Astrocyte of the spinal cord (primary cell): ENCODE measurements at regions not wholly inside any gene's neighbourhood (a gene's known extent, or its start where the extent isn't known, plus 50 kb on each side); places are given as distances from the start of the nearest gene placed in this dataset.

Source experiments
- DNase-seq: peaks from one replicate; pipeline ENCODE4 v3.0.0; 2011; ENCODE audit warnings: low read depth, low spot score
- H3K4me3 ChIP-seq: 2 replicates; pipeline ENCODE4 v1.5.1; 2011; ENCODE audit warnings: low read depth, mild to moderate bottlenecking, low read length, moderate library complexity
- in situ Hi-C: cut with HindIII; loops from 2 replicates; pipeline ENCODE4 v1.10.0; 2017; ENCODE audit warnings: low sequenced_read_pairs
- TF ChIP-seq, protein P1 (sequence below): IDR thresholded peaks from 2 replicates; pipeline ENCODE4 v1.5.1; 2012; ENCODE audit warnings: low read depth, mild to moderate bottlenecking, low read length, inconsistent platforms

DNA sequence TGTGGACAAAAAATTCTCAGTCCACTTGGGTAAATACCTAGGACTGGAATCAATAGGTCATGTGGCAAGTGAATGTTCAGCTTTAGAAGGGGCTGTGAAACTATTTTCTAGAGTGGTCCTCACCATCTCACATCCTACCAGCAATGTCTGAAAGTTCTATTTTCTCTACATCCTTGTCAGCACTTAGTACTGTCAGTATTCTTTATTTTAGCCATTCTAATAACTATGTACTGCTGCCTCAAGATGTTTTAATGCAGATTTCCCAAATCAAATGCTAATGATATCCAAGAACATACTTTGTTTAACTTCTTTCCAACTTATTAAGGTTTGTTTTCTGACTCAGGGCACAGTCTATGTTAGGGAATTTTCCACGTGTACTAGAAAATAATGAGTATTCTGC lies 317.0 kb downstream of the BRD1 start:
- TF ChIP-seq, protein P1, sequence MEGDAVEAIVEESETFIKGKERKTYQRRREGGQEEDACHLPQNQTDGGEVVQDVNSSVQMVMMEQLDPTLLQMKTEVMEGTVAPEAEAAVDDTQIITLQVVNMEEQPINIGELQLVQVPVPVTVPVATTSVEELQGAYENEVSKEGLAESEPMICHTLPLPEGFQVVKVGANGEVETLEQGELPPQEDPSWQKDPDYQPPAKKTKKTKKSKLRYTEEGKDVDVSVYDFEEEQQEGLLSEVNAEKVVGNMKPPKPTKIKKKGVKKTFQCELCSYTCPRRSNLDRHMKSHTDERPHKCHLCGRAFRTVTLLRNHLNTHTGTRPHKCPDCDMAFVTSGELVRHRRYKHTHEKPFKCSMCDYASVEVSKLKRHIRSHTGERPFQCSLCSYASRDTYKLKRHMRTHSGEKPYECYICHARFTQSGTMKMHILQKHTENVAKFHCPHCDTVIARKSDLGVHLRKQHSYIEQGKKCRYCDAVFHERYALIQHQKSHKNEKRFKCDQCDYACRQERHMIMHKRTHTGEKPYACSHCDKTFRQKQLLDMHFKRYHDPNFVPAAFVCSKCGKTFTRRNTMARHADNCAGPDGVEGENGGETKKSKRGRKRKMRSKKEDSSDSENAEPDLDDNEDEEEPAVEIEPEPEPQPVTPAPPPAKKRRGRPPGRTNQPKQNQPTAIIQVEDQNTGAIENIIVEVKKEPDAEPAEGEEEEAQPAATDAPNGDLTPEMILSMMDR, result no peak
- in situ Hi-C loops, result no loop called here
- no peak overlapping the region for H3K4me3 ChIP-seq
- no peak for DNase-seq

DNA sequence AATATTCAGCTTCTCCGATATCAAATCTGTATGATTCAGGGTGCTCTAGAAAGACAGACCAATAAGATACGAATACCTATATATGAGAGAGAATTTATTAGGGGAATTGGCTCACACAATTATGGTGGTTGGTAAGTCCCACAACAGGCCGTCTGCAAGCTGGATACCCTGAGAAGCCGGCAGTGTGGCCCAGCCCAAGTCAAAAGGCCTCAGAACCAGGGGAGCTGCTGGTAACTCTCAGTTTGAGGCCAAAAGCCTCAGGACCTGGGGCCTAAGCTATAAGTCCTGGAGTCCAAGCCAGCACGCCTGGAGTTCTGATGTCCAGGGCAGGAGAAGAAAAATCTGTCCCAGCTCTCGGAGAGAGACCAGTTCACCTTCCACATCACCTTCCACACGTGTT lies 318.7 kb downstream of the BRD1 start:
- TF ChIP-seq, protein P1, result no peak
- no peak for DNase-seq
- H3K4me3 ChIP-seq, result no peak overlapping the region
- in situ Hi-C loops, result no loop called here

DNA sequence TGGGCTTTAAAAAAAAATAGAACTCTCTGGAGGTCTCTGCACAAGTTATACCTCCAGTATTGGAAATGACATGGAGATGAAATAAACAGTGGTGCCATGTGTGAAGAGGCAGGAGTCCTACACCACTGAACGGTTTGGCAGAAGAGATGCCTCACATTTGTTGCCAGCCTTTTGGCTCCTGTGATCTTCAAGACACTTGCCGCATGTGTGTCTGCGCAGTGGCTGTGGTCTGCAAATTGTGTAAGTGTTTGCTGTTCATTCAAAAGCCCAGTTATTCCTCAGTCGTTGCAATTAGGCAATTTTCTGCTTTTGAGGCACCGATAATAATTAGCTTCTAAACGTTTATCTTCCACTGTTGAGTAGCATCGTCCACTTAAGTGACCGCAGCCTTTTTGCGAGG lies 319.1 kb downstream of the BRD1 start:
- TF ChIP-seq, protein P1, result no peak
- H3K4me3 ChIP-seq, result no peak overlapping the region
- no peak for DNase-seq
- in situ Hi-C loops, result no loop called here

DNA sequence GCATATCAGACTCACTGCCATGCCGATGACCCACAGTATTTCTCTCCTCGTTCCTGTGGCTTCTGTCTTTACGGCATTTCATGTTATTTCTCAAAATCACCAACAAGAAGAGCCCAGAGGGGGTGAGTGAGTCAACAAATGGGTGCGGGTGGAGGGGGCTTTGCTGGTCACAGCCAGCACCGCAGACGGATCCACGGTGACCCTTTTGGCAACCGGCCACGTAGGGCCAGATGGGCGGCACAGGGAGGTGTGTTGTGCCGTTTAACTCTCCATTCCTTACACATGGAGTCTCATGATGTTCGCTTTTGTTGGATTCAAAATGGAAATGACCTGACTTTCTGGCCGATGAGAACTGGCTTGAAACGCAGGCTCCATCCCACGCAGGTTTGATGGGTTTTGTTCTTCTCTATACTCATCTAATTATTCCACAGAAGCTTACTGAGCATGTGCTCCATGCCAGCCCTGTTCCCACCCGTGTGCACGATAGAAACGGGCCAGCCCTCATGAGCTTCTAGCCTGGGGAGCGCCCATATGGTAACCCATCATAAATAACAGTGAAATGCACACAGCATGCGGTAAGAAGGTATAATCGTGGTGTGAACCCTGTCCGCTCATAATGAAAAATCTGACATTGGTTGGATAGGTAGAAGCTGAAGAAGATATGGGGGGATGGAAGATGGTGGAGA lies 319.9 kb downstream of the BRD1 start:
- no peak overlapping the region for H3K4me3 ChIP-seq
- DNase-seq, result no peak
- in situ Hi-C loops, result no loop called here
- TF ChIP-seq, protein P1, result no peak

- in situ Hi-C loops, result no loop called here
- H3K4me3 ChIP-seq, result no peak overlapping the region
- TF ChIP-seq, protein P1, result no peak
- DNase-seq, result no peak
Measured at GRCh38 chr22:49506010-49506400, 321.7 kb downstream of the BRD1 start.

GRCh38 chr22:49505337-49506009 lies 322.2 kb downstream of the BRD1 start:
- DNase-seq, result no peak
- in situ Hi-C loops, result no loop called here
- TF ChIP-seq, protein P1, result no peak
- no peak overlapping the region for H3K4me3 ChIP-seq
